ENCODE measurements at regions not wholly inside any gene's neighbourhood (a gene's known extent, or its start where the extent isn't known, plus 50 kb on each side); places are given as distances from the start of the nearest gene placed in this dataset.
"Not testable (repeated sequence)": the region's sequence is repeated elsewhere in the genome, so short reads cannot be mapped to it uniquely, and the experiment has no call there.

DNA sequence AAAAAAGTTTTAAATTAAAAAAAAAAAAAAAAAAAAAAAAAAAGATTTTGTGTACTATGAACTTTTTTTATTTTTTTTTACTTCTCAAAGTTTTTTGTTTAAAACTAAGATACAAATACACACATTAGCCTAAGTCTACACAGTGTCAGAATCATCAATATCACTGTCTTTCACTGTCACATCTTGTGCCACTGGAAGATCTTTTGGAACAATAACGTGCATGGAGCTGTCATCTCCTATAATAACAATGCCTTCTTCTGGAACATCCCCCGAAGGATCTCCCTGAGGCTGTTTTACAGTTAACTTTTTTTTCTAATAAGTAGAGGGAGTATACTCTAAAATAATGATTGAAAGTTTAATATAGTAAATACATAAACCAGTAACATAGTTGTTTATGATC lies 295.7 kb downstream of the KCNJ2 start:
- no peak for DNase-seq

GRCh38 chr17:70468661-70469060 lies 299.3 kb downstream of the KCNJ2 start:
- DNase-seq, result no peak

GRCh38 chr17:70473049-70473448 lies 303.7 kb downstream of the KCNJ2 start:
- DNase-seq, result no peak

DNA sequence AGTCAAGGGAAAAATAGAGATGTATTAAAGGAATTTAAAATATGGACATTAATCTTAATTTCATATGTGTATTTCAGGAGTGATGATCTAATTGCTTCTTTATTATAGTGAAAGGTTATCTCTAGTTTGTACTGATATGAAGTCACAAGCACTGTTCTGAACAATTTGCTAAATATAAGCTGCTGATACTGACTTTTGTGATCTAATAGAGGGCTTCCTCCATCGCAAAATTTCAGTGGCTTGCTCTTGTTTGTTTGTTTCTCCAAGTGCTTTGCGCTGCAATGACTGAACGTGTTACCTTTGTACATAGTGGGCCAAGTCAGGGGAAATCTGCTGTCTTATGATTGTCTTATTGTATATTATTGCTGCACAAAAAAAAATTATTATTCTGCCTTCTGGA lies 307.0 kb downstream of the KCNJ2 start:
- no peak for DNase-seq

GRCh38 chr17:70478902-70479301 lies 309.6 kb downstream of the KCNJ2 start:
- DNase-seq, result peak; percentile 32

GRCh38 chr17:70479779-70480178 lies 310.4 kb downstream of the KCNJ2 start:
- DNase-seq, result no peak

DNA sequence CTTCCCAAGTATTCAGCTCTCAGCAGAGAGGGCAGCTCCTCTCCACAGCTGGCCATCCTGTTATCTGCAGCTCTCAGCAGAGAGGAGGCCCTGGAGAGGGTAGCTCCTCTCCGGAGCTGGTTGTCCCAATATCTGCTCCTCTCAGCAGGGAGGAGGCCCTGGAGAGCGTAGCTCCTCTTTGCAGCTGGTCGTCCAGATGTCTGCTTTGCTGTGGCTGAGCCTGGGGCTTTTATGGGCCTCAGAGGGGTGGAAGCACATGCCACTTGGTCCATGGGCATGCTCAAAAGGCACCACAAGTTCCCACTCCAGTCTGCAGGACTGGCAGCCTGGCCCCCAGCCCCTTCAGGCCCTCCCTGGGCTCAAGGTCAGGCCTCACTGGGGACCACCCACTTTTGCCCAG lies 314.3 kb downstream of the KCNJ2 start:
- DNase-seq, result no peak

DNA sequence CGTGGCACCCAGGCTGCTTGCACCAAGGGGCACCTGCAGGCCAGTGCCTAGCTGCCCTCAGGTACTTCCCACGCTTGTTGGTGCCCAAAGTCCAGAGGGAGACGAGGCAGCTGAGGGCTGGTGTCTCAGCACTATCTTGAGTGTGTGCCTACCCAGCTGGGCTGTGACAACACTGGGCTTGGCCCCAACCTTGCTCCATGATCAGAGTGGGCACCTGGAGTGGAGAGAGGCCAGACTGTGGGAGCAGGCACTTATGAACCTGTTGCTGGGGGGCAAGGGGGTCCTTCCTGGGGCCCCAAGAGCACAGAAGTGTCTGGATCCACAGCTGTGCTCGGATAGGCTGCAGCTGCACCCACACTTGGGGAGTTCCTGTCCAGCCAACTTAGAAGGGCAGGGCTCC lies 314.7 kb downstream of the KCNJ2 start:
- DNase-seq, result no peak

GRCh38 chr17:70484496-70484895 lies 315.2 kb downstream of the KCNJ2 start:
- DNase-seq, result no peak

GRCh38 chr17:70492368-70492767 lies 323.0 kb downstream of the KCNJ2 start:
- no peak for DNase-seq

- no peak for DNase-seq
Observed at GRCh38 chr17:70493277-70493874, 324.0 kb downstream of the KCNJ2 start.

GRCh38 chr17:70498631-70499030 lies 329.3 kb downstream of the KCNJ2 start:
- no peak for DNase-seq

- no peak for DNase-seq
Observed at GRCh38 chr17:70499067-70499786, 329.9 kb downstream of the KCNJ2 start.

DNA sequence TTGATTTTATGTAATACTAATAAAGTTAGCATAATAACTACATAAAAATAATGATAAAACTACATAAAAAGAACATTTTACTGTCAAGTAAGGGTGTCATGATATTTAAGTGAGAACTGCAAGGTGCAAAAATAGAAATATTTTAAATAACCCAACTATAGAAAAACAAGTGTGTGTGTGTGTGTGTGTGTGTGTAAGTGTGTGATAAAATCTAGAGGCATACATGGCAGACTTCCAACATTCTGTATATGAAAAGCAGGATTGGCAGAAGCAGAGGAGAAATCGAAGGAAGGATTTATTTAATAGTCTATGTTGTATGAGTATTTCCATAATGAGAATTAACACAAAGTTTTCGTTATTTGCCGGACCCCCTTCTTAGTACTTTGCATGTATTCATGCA lies 334.1 kb downstream of the KCNJ2 start:
- no peak for DNase-seq

DNA sequence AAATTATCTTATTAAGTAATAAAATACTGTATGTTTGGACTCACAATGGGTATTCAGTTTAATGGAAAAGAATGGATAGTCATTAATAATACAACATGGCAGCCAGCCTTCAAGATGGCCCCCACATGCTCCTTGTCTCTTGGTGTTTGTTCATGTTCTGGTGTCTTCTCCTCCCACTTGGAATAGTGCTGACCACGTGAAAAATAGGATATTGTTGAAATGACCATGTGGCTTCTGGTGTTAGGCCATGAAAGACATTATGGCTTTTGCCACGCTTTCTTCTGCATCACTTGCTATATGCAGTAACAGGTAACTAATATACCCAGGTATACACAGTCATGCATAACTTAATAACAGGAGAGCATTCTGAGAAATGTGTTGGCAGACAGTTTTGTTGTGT lies 341.0 kb downstream of the KCNJ2 start:
- DNase-seq, result no peak

DNA sequence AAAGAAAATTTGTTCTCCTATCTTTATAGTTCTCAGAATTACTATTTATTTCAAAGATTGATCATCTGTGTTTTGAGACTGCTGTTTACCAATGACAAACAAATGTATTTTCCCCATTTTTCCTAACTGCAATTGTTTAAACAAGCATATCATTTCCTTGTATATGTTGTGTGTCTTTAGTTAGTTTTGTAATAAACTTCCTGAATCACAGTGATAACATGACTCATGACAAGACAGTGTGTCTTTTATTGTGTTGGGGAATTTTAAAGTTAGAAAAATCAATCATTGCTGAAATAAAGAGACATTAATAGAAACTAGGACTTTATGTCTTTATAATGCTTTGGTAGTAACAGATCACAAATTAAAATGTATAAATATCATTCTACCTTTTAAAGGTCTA lies 348.5 kb downstream of the KCNJ2 start:
- DNase-seq, result no peak

DNA sequence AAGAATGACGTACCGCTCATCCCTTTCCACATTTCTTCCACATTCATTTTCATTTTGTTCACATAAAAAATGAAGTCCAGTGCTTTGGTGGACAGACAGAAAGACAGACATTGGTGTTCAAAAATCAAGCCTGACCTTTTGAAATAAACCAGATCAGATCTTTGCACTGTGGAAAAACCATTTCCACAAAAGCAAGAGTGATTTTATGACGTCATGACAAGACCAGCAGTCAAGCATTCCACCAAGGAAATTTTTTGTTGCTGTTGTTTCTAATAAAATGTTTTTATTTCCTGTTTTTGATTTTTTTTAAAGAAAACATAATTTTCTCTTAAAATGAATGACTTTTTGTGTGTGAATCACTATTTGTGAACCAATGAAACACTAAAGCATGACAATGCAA lies 350.0 kb downstream of the KCNJ2 start:
- DNase-seq, result no peak

DNA sequence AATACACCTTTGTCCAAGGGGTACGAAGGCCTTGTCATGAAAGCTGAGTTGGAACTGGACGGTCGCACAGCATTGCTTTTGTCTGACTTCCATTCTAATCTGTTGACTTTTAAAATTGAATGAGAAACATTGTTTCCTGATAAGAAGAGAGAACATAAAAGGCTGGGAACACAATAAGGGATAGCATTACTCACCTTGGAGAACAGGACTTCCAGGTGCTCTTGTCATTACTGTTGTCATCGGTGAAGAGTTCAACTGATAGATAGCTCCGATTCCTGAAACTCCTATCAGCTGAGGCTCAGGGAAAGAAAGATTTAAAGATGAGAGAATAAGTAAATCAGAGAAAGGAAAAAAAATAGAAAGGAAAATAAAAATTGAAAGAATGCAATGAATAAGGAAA lies 351.1 kb downstream of the KCNJ2 start:
- no peak for DNase-seq

GRCh38 chr17:70520956-70521355 lies 351.6 kb downstream of the KCNJ2 start:
- no peak for DNase-seq

GRCh38 chr17:70521821-70522256 lies 352.5 kb downstream of the KCNJ2 start:
- DNase-seq, result no peak

- DNase-seq, result no peak
Observed at GRCh38 chr17:70523426-70523825, 354.1 kb downstream of the KCNJ2 start.

DNA sequence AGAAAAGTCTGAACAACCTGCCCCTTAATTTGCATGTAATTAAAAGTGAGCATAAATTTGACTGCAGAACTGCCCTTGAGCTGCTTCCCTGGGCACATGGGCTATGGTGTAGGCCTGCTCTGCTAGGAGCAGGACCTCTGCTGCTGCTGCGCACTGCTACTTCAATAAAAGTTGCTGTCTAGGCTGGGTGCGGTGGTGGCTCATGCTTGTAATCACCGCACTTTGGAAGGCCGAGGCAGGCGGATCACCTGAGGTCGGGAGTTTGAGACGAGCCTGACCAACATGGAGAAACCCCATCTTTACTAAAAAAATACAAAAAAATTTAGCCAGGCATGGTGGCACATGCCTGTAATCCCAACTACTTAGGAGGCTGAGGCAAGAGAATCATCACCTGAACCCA lies 355.7 kb downstream of the KCNJ2 start:
- not testable (repeated sequence) for DNase-seq

DNA sequence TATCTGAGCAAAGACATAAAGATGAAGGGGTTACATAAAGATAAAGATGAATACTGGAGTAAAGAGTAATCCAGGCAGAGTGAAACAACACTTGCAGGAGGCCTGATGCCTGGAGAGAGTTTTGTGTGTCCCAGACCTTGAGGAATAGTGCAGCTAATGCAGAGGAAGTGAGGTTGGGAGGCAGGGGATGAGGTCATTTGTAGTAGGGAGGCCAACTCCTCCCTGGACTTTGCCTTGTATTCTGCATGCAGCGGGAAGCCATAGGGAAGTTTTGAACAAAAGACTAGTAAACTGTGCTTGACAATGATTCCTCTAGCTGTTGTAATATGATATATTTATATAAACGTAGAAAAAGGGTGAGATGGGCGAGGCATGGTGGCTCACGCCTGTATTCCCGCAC lies 356.6 kb downstream of the KCNJ2 start:
- no peak for DNase-seq

DNA sequence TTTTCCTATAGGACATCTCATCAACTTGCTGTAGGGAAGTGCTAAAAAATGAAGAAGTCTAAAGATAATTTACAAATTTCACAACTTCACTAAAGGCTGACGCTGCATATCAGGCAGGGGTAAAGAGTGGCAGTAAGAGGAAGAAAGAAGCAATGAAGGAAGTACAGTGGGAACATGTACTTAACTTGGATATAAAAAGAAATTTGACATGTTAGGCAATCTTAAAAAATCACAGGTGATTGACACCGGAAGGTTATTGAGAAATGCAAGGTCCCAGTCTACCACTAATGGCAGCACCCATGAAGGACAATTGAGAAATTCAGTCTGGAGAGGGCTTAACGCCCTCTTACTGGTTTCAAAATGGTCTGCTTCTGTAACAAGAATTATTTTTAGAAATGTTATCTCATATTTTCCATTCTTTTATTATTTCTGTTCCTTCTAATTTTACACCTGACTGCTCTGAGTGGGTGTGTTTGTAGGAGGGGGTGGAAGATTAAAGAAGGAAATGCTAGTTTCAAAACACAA lies 358.1 kb downstream of the KCNJ2 start:
- no peak for DNase-seq

- DNase-seq, result no peak
Observed at GRCh38 chr17:70533427-70533826, 364.1 kb downstream of the KCNJ2 start.
